H1 (cell line): ENCODE measurements at regions not wholly inside any gene's neighbourhood (a gene's known extent, or its start where the extent isn't known, plus 50 kb on each side); places are given as distances from the start of the nearest gene placed in this dataset.

Experiments used
- CTCF ChIA-PET: fragments of 300-600 bp; sonication (Branson Sonifier 250); formaldehyde crosslinking; loops from one replicate; lab custom pipeline; 2021; ENCODE audit not compliant: partially characterized antibody; lab: Charles Lee
- POLR2A ChIA-PET: fragments of 300-600 bp; sonication (Branson Sonifier 250); formaldehyde crosslinking; loops from one replicate; lab custom pipeline; 2021; ENCODE audit warnings: inconsistent platforms; ENCODE audit not compliant: partially characterized antibody; lab: Charles Lee
- DNase-seq, 2 experiments: peaks; one replicate each; pipeline versions ENCODE4 v3.0.0 to v3.0.0-alpha.2; 2010 to 2022; ENCODE audit warnings: low spot score in 2 of 2, low read depth in 1 of 2, mixed read lengths in 1 of 2
- FAIRE-seq: peaks from 2 replicates; lab custom pipeline; 2011; peaks lifted over from hg19 to GRCh38; lab: Jason Lieb, UNC
- H2AFZ ChIP-seq: 2 replicates; pipeline ENCODE4 v1.8.1; 2012; ENCODE audit warnings: low read length, inconsistent platforms
- H2AK5ac ChIP-seq: 2 replicates; pipeline ENCODE4 v1.6.1; 2013; ENCODE audit warnings: low read depth, low read length
- H2BK120ac ChIP-seq: replicated peaks from 2 replicates; pipeline ENCODE3; 2013; ENCODE audit warnings: low read depth, low read length, inconsistent platforms
- H2BK12ac ChIP-seq: 2 replicates; pipeline ENCODE4 v1.6.1; 2013; ENCODE audit warnings: low read depth, low read length
- H2BK15ac ChIP-seq: 2 replicates; pipeline ENCODE4 v1.6.1; 2013; ENCODE audit warnings: low read length
- H2BK20ac ChIP-seq: 2 replicates; pipeline ENCODE4 v1.6.1; 2013; ENCODE audit warnings: low read length
- H2BK5ac ChIP-seq: 2 replicates; pipeline ENCODE4 v1.6.1; 2013; ENCODE audit warnings: low read depth, low read length
- H3K14ac ChIP-seq: 2 replicates; pipeline ENCODE4 v1.6.1; 2013; ENCODE audit warnings: inconsistent platforms; ENCODE audit not compliant: insufficient read length
- H3K18ac ChIP-seq: 2 replicates; pipeline ENCODE4 v1.6.1; 2013; ENCODE audit warnings: low read length; ENCODE audit errors: extremely low read depth
- H3K23ac ChIP-seq: 2 replicates; pipeline ENCODE4 v1.6.1; 2013; ENCODE audit warnings: inconsistent platforms; ENCODE audit not compliant: insufficient read length
- H3K23me2 ChIP-seq: 2 replicates; pipeline ENCODE4 v1.6.1; 2013; ENCODE audit warnings: low read depth, low read length
- H3K27ac ChIP-seq: 2 replicates; pipeline ENCODE4 v1.6.1; 2011; ENCODE audit warnings: low read depth, low read length, inconsistent platforms
- H3K27me3 ChIP-seq, 4 experiments: replicated peaks in 1 of 4; 1 replicate in 1 of 4; 2 replicates in 3 of 4; pipeline versions ENCODE4 v1.6.1 to v1.8.1; 2011 to 2013; ENCODE audit warnings: low read length in 3 of 4, mild to moderate bottlenecking in 3 of 4, inconsistent platforms in 2 of 4, mixed read lengths in 2 of 4, moderate library complexity in 1 of 4; ENCODE audit not compliant: control insufficient read depth in 3 of 4, insufficient read depth in 3 of 4; ENCODE audit errors: extremely low read depth in 1 of 4
- H3K36me3 ChIP-seq, 4 experiments: 2 replicates each; pipeline versions ENCODE4 v1.6.1 to v1.8.1; 2011 to 2013; ENCODE audit warnings: mild to moderate bottlenecking in 4 of 4, low read length in 3 of 4, moderate library complexity in 2 of 4, control low read depth in 1 of 4, inconsistent platforms in 1 of 4; ENCODE audit not compliant: insufficient read depth in 4 of 4, control insufficient read depth in 2 of 4
- H3K4ac ChIP-seq: replicated peaks from 2 replicates; pipeline ENCODE3; 2013; ENCODE audit warnings: low read length, low read depth, mixed read lengths, inconsistent platforms; ENCODE audit not compliant: insufficient read length
- H3K4me1 ChIP-seq, 4 experiments: replicated peaks in 1 of 4; 1 replicate in 1 of 4; 2 replicates in 3 of 4; pipeline versions ENCODE4 v1.6.1 to v1.8.1; 2011 to 2013; ENCODE audit warnings: low read length in 3 of 4, inconsistent platforms in 2 of 4, mixed read lengths in 1 of 4; ENCODE audit not compliant: insufficient read depth in 4 of 4, control insufficient read depth in 3 of 4
- H3K4me2 ChIP-seq, 2 experiments: 2 replicates each; pipeline versions ENCODE4 v1.6.1 to v1.8.1; 2011 to 2013; ENCODE audit warnings: low read depth in 2 of 2, low read length in 2 of 2, control low read depth in 1 of 2, inconsistent platforms in 1 of 2, mild to moderate bottlenecking in 1 of 2; ENCODE audit not compliant: insufficient read depth in 1 of 2
- H3K4me3 ChIP-seq, 4 experiments: fragments of 200-600, 300-600 bp in 1 of 4; sonication (generic), shearing (Covaris generic), sonication (Bioruptor Twin) in 1 of 4; 2 replicates each; pipeline versions ENCODE4 v1.5.1 to v1.8.1; 2011 to 2016; ENCODE audit warnings: low read length in 4 of 4, low read depth in 3 of 4, control low read depth in 2 of 4, inconsistent platforms in 2 of 4, mild to moderate bottlenecking in 2 of 4, mixed read lengths in 1 of 4, moderate library complexity in 1 of 4; ENCODE audit not compliant: insufficient read depth in 2 of 4; ENCODE audit errors: extremely low read depth in 1 of 4
- H3K56ac ChIP-seq: replicated peaks from 2 replicates; pipeline ENCODE3; 2013; ENCODE audit warnings: low read depth, mild to moderate bottlenecking, mixed read lengths, low read length, inconsistent platforms; ENCODE audit not compliant: insufficient read length
- H3K79me1 ChIP-seq: 2 replicates; pipeline ENCODE4 v1.6.1; 2013; ENCODE audit warnings: low read depth, low read length, control low read depth
- H3K79me2 ChIP-seq, 2 experiments: 2 replicates each; pipeline versions ENCODE4 v1.6.1 to v1.8.1; 2012 to 2013; ENCODE audit warnings: low read length in 2 of 2, mild to moderate bottlenecking in 2 of 2, inconsistent platforms in 1 of 2; ENCODE audit not compliant: insufficient read depth in 2 of 2, control insufficient read depth in 1 of 2
- H3K9ac ChIP-seq, 4 experiments: replicated peaks in 1 of 4; 1 replicate in 1 of 4; 2 replicates in 3 of 4; pipeline versions ENCODE4 v1.6.1 to v1.8.1; 2011 to 2013; ENCODE audit warnings: low read depth in 3 of 4, low read length in 3 of 4, control low read depth in 2 of 4, mild to moderate bottlenecking in 2 of 4, moderate library complexity in 2 of 4, inconsistent platforms in 1 of 4; ENCODE audit errors: extremely low read depth in 1 of 4
- H3K9me3 ChIP-seq, 2 experiments: 2 replicates each; pipeline versions ENCODE4 v1.6.1 to v1.8.1; 2012 to 2013; ENCODE audit warnings: mild to moderate bottlenecking in 2 of 2, moderate library complexity in 2 of 2, control low read depth in 1 of 2, inconsistent platforms in 1 of 2, low read depth in 1 of 2, low read length in 1 of 2, mixed read lengths in 1 of 2; ENCODE audit not compliant: insufficient read depth in 2 of 2
- H4K20me1 ChIP-seq, 2 experiments: replicated peaks in 1 of 2; 2 replicates each; pipeline versions ENCODE3 to v1.8.1; 2011 to 2013; ENCODE audit warnings: inconsistent platforms in 2 of 2, low read length in 2 of 2, mild to moderate bottlenecking in 1 of 2; ENCODE audit not compliant: insufficient read depth in 2 of 2, control insufficient read depth in 1 of 2
- H4K5ac ChIP-seq: 2 replicates; pipeline ENCODE4 v1.6.1; 2013; ENCODE audit warnings: low read length, low read depth, mixed read lengths, inconsistent platforms; ENCODE audit not compliant: insufficient read length
- H4K8ac ChIP-seq: 2 replicates; pipeline ENCODE4 v1.8.0; 2013; ENCODE audit warnings: mild to moderate bottlenecking, moderate library complexity, low read length, inconsistent platforms; ENCODE audit not compliant: insufficient read depth; ENCODE audit errors: extremely low read depth
- H4K91ac ChIP-seq: replicated peaks from 2 replicates; pipeline ENCODE3; 2013; ENCODE audit warnings: low read length, mixed read lengths, inconsistent platforms; ENCODE audit not compliant: insufficient read length
- CBX8 ChIP-seq: fragments of 300-800, 300-1000 bp; sonication (generic); IDR thresholded peaks from 2 replicates; pipeline ENCODE4 v1.7.1; 2016; ENCODE audit warnings: low read depth, low read length, borderline replicate concordance
- CHD1 ChIP-seq: IDR thresholded peaks from 2 replicates; pipeline ENCODE4 v1.6.1; 2012; ENCODE audit warnings: low read depth, low read length, improper control_type of control experiment
- CREB1 ChIP-seq: IDR thresholded peaks from 2 replicates; pipeline ENCODE4 v1.6.1; 2012; ENCODE audit warnings: inconsistent platforms
- KDM5A ChIP-seq: fragments of 200-600 bp; IDR thresholded peaks from 2 replicates; pipeline ENCODE4 v1.7.1; 2012; ENCODE audit warnings: mild to moderate bottlenecking, low read length, inconsistent platforms, mixed read lengths
- NANOG ChIP-seq: IDR thresholded peaks from 2 replicates; pipeline ENCODE4 v1.6.1; 2011; ENCODE audit warnings: low read length, low read depth, mild to moderate bottlenecking, inconsistent platforms; ENCODE audit not compliant: insufficient read depth, poor library complexity, severe bottlenecking
- PHF8 ChIP-seq: fragments of 200-600 bp; sonication (generic); conservative IDR thresholded peaks from 2 replicates; pipeline ENCODE4 v1.7.1; 2012; ENCODE audit warnings: low read depth, mild to moderate bottlenecking, inconsistent platforms, low read length, moderate library complexity
- SAP30 ChIP-seq: fragments of 300-600 bp; sonication (generic); IDR thresholded peaks from 2 replicates; pipeline ENCODE4 v1.7.1; 2012; ENCODE audit warnings: low read length, moderate library complexity, mild to moderate bottlenecking, inconsistent platforms; ENCODE audit not compliant: insufficient read depth, insufficient replicate concordance
- SRF ChIP-seq: IDR thresholded peaks from 2 replicates; pipeline ENCODE4 v1.6.1; 2011; ENCODE audit warnings: mild to moderate bottlenecking, low read depth, low read length, moderate library complexity
- WGBS, 2 experiments: shearing (Covaris generic) in 1 of 2; methylation state at CpG; one replicate each; pipeline versions ENCODE4 v1.1.6 to v1.1.7; 2013 to 2015; ENCODE audit warnings: low lambda C conversion rate in 2 of 2, mixed read lengths in 2 of 2, inconsistent platforms in 1 of 2, low coverage in 1 of 2, missing lambda C conversion rate in 1 of 2; ENCODE audit not compliant: insufficient replicate concordance in 2 of 2, insufficient coverage in 1 of 2, insufficient read length in 1 of 2; ENCODE audit errors: extremely low coverage in 1 of 2, missing lambda C conversion rate in 1 of 2; 5-methylcytosine and 5-hydroxymethylcytosine counted together

GRCh38 chr10:45229823-45230222, 85.6 kb downstream of the OR13A1 start:
- Histone ChIP-seq H2BK120ac (no peak overlapping the region), H4K8ac (no peak overlapping the region), H4K20me1 (no peaks in the 10 kb centered on the region), H3K14ac (no peak overlapping the region), H3K9ac (no peak overlapping the region), H2AK5ac (no peak overlapping the region), H2AFZ (no peak overlapping the region), H2BK20ac (no peak overlapping the region), H3K27me3 (peaks cover 0 to 1% (median 0%) of the 10 kb centered on the region in 4 experiments; a peak in 2 of 7 replicates), H3K27ac (no peak overlapping the region), H3K23me2 (no peaks in the 10 kb centered on the region), H4K91ac (no peak overlapping the region), H3K4me3 (no peak overlapping the region), H2BK5ac (no peak overlapping the region), H3K23ac (no peak overlapping the region), H3K4ac (no peak overlapping the region), H3K9me3 (peaks cover 17 to 20% of the 10 kb centered on the region in 2 experiments), H3K4me1 (no peaks in the 10 kb centered on the region), H4K5ac (no peak overlapping the region), H3K36me3 (no peaks in the 10 kb centered on the region), H3K56ac (no peak overlapping the region), H3K79me1 (no peaks in the 10 kb centered on the region), H2BK15ac (no peak overlapping the region), H2BK12ac (no peak overlapping the region), H3K4me2 (no peak overlapping the region), H3K18ac (no peak overlapping the region), H3K79me2 (no peaks in the 10 kb centered on the region)
- TF ChIP-seq SAP30 (no peak), KDM5A (no peak), NANOG (no peak), PHF8 (no peak), SRF (no peak), CBX8 (no peak), CREB1 (no peak), CHD1 (no peak)
- FAIRE-seq, result no peak
- ChIA-PET POLR2A (no interaction called here), CTCF (interaction anchor here (0.9 kb wide), 1 partner anchor 15 kb away, joined by 3 read pairs; no protein-coding TSS in a partner anchor)
- DNase-seq, result no peak
- whole genome bisulfite sequencing, 2 experiments, result 93% methylated on average over 1 of the region's 1 CpG; no CpG with 5 or more reads in 1 of the 2 experiments
